Gastrocnemius medialis (tissue), 4 donors: ENCODE measurements at regions not wholly inside any gene's neighbourhood (a gene's known extent, or its start where the extent isn't known, plus 50 kb on each side); places are given as distances from the start of the nearest gene placed in this dataset.

ENCODE experiments used
- CTCF ChIP-seq, 5 experiments: fragments of 450-650 bp in 3 of 5; fragments of 200-600 bp in 2 of 5; sonication (generic) in 2 of 5; IDR thresholded peaks in 4 of 5; conservative IDR thresholded peaks in 1 of 5; 1 replicate in 4 of 5; 2 replicates in 1 of 5; pipeline ENCODE4 v1.5.1; 2016 to 2019; ENCODE audit warnings: antibody characterized with exemption in 5 of 5, mild to moderate bottlenecking in 3 of 5, moderate library complexity in 3 of 5
- POLR2A ChIP-seq, 2 donors: fragments of 450-650 bp; IDR thresholded peaks; one replicate each; pipeline ENCODE4 v1.6.1; 2017; ENCODE audit warnings: antibody characterized with exemption in 2 of 2, mild to moderate bottlenecking in 2 of 2, moderate library complexity in 2 of 2

GRCh38 chr1:71264039-71264438 is 183.2 kb upstream of the ZRANB2 start:
- TF ChIP-seq POLR2A (IDR thresholded peaks at IDR 0.05) (no peak), CTCF (IDR thresholded peaks at IDR 0.05 in 4 of 5, conservative IDR thresholded peaks at IDR 0.05 in 1 of 5) (no peak)
